HUES64 (cell line): ENCODE measurements at regions not wholly inside any gene's neighbourhood (a gene's known extent, or its start where the extent isn't known, plus 50 kb on each side); places are given as distances from the start of the nearest gene placed in this dataset.

Experiments
- H3K27ac ChIP-seq: 2 replicates; pipeline ENCODE4 v1.7.0; 2013; ENCODE audit warnings: low read depth, low read length, inconsistent platforms
- H3K27me3 ChIP-seq: 2 replicates; pipeline ENCODE4 v1.6.1; 2013; ENCODE audit warnings: mild to moderate bottlenecking, low read length; ENCODE audit not compliant: insufficient read depth
- H3K36me3 ChIP-seq: 2 replicates; pipeline ENCODE4 v1.6.1; 2013; ENCODE audit warnings: mild to moderate bottlenecking, low read length; ENCODE audit not compliant: insufficient read depth
- H3K4me1 ChIP-seq: 2 replicates; pipeline ENCODE4 v1.6.1; 2013; ENCODE audit warnings: mild to moderate bottlenecking, low read length, moderate library complexity; ENCODE audit not compliant: insufficient read depth
- H3K4me3 ChIP-seq: 2 replicates; pipeline ENCODE4 v1.5.1; 2013; ENCODE audit warnings: mild to moderate bottlenecking, low read length, moderate library complexity
- H3K9ac ChIP-seq: 2 replicates; pipeline ENCODE4 v1.6.1; 2013; ENCODE audit warnings: mild to moderate bottlenecking, low read depth, low read length
- H3K9me3 ChIP-seq: 2 replicates; pipeline ENCODE4 v1.6.1; 2013; ENCODE audit warnings: low read depth, low read length; ENCODE audit not compliant: insufficient read depth
- WGBS: fragments of 150-250, 120-280 bp; methylation state at CpG from one replicate; pipeline ENCODE4 v1.1.7; 2013; ENCODE audit warnings: missing lambda C conversion rate; 5-methylcytosine and 5-hydroxymethylcytosine counted together

- Histone ChIP-seq H3K27ac (no peak overlapping the region), H3K36me3 (no peaks in the 10 kb centered on the region)
- 94% methylated on average over 3 of the region's 3 CpGs for WGBS
Observed at GRCh38 chr12:65557438-65558181, 266.7 kb upstream of the HMGA2 start.

DNA sequence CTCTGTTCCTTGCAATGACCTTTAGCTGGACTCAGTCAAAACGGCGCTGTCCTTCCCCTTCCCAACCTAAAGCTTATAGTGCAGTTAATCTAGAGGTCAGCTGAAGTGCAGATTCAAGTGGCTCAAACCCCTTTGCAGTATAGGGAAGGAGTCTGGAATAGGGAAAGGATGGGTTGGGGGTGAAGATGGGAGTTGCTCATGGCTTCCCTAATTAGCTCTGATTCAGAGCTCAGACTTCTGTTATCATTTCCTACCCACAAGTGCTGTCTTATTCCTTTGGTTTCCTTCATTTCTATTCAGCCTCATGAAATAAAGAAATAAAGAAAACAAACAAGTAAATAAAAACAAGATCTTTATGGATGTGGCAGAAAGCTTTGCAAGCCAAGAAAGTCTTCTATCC is 264.0 kb upstream of the HMGA2 start:
- no peaks in the 10 kb centered on the region for H3K36me3 ChIP-seq
- H3K27ac ChIP-seq: no peak overlapping the region
- H3K4me3 ChIP-seq: no peak overlapping the region
- H3K27me3 ChIP-seq: no peaks in the 10 kb centered on the region
- WGBS: 88% methylated on average over 2 of the region's 2 CpGs
- no peak overlapping the region for H3K9ac ChIP-seq
- no peaks in the 10 kb centered on the region for H3K4me1 ChIP-seq
- peaks cover 9% of the 10 kb centered on the region for H3K9me3 ChIP-seq

More at GRCh38 chr12:65557438-65558181, 266.7 kb upstream of the HMGA2 start:
- no peaks in the 10 kb centered on the region for H3K27me3 ChIP-seq
- no peak overlapping the region for H3K4me3 ChIP-seq
- peaks cover 10% of the 10 kb centered on the region for H3K9me3 ChIP-seq
- H3K4me1 ChIP-seq: no peaks in the 10 kb centered on the region
- no peak overlapping the region for H3K9ac ChIP-seq

GRCh38 chr12:65561798-65562382 is 262.4 kb upstream of the HMGA2 start:
- Histone ChIP-seq H3K9me3 (no peaks in the 10 kb centered on the region), H3K36me3 (no peaks in the 10 kb centered on the region), H3K4me1 (peaks cover 10% of the 10 kb centered on the region; the same call in 1 of the 2 replicates), H3K9ac (no peak overlapping the region), H3K27ac (no peak overlapping the region), H3K4me3 (no peak overlapping the region), H3K27me3 (no peaks in the 10 kb centered on the region)
- 95% methylated on average over 8 of the region's 8 CpGs for WGBS

DNA sequence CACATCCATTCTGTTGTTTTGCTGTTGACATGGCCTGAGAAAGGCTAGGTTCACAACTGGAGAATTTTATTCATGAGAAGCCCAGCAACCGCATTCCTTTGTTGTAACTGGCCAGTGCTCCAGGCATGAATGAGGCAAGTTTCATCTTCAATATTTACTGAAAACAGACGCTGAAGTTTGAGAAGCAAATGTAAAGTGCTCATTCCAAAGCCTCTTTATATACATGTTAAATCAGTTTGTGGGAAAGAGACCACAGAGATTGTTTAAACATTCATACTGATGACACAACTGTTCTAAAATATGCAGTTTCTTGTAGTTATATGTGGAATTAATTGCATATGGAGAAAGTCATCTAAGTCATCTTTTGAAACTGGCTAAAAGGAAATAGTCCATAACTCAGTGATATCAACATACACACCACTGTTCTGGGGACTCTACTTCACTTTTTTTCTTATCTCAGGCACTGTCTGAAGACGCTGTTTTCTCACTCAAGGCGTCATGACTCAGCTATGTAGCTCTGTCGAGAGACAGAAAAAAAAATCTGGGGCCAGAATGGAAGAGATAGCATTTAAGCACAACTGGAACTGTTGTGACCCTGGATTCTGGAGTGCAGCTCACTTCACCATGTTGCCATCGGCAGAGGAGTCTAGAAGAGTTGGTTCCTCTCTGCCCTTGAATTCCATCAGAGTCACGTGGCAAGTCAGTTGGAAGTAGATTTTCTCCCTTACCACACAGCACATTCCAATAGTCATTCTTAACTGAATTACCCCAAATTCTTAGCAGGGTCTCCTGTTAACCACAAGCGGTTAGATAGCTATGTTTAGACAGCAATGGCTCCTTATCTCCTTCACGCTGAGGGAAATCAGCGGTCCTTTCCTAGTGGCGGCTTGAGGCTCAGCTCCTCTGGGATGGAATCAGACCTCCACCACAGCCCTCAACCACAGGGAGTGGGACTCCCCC is 258.4 kb upstream of the HMGA2 start:
- H3K9ac ChIP-seq: no peak overlapping the region
- H3K36me3 ChIP-seq: no peaks in the 10 kb centered on the region
- no peaks in the 10 kb centered on the region for H3K9me3 ChIP-seq
- peaks cover 10% of the 10 kb centered on the region; the same call in 1 of the 2 replicates for H3K4me1 ChIP-seq
- no peak overlapping the region for H3K4me3 ChIP-seq
- H3K27me3 ChIP-seq: no peaks in the 10 kb centered on the region
- WGBS: 76% methylated on average over 11 of the region's 11 CpGs
- H3K27ac ChIP-seq: no peak overlapping the region

GRCh38 chr12:65566751-65567150 is 257.5 kb upstream of the HMGA2 start:
- Histone ChIP-seq H3K36me3 (no peaks in the 10 kb centered on the region), H3K9ac (no peak overlapping the region), H3K27ac (no peak overlapping the region), H3K27me3 (no peaks in the 10 kb centered on the region), H3K9me3 (no peaks in the 10 kb centered on the region), H3K4me3 (no peak overlapping the region), H3K4me1 (peaks cover 10% of the 10 kb centered on the region; the same call in 1 of the 2 replicates)
- WGBS: no CpG with 5 or more reads among the region's 1 CpG

- Histone ChIP-seq H3K36me3 (no peaks in the 10 kb centered on the region), H3K27ac (no peak overlapping the region), H3K4me1 (peaks cover 10% of the 10 kb centered on the region; the same call in 1 of the 2 replicates), H3K9me3 (no peaks in the 10 kb centered on the region), H3K9ac (no peak overlapping the region), H3K27me3 (no peaks in the 10 kb centered on the region), H3K4me3 (no peak overlapping the region)
- 92% methylated on average over 3 of the region's 3 CpGs for WGBS
Observed at GRCh38 chr12:65567820-65568219, 256.5 kb upstream of the HMGA2 start.

- Histone ChIP-seq H3K27me3 (no peaks in the 10 kb centered on the region), H3K9me3 (no peaks in the 10 kb centered on the region), H3K27ac (no peak overlapping the region), H3K4me1 (peaks cover 10% of the 10 kb centered on the region; the same call in 1 of the 2 replicates), H3K36me3 (no peaks in the 10 kb centered on the region), H3K9ac (no peak overlapping the region), H3K4me3 (no peak overlapping the region)
- WGBS: 90% methylated on average over 4 of the region's 4 CpGs
Observed at GRCh38 chr12:65568517-65568916, 255.8 kb upstream of the HMGA2 start.

GRCh38 chr12:65570451-65571130 is 253.7 kb upstream of the HMGA2 start:
- 96% methylated on average over 3 of the region's 4 CpGs for WGBS
- Histone ChIP-seq H3K36me3 (no peaks in the 10 kb centered on the region), H3K4me3 (no peak overlapping the region), H3K9me3 (peaks cover 3% of the 10 kb centered on the region; the same call in 1 of the 2 replicates), H3K9ac (no peak overlapping the region), H3K27ac (no peak overlapping the region), H3K4me1 (peaks cover 9% of the 10 kb centered on the region; the same call in 1 of the 2 replicates), H3K27me3 (no peaks in the 10 kb centered on the region)

DNA sequence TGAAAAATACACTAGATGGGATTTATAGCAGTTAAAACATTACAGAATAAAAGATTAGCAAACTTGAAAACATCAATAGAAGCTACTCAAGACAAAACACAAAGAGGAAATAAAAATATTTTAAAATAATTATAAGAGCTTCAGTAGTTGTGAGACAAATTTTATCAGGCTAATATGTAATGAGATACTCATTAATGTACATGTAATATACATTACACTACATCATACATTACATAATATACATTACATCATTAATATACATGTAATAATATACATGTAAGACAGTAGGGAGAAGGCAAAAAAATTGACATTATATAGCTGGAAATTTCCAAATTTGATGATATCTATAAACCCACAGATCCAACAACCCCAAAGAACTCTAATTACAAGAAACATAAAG is 249.4 kb upstream of the HMGA2 start:
- no peak overlapping the region for H3K9ac ChIP-seq
- peaks cover 3% of the 10 kb centered on the region; the same call in 1 of the 2 replicates for H3K9me3 ChIP-seq
- H3K4me3 ChIP-seq: no peak overlapping the region
- H3K4me1 ChIP-seq: no peaks in the 10 kb centered on the region
- H3K27ac ChIP-seq: no peak overlapping the region
- no peaks in the 10 kb centered on the region for H3K36me3 ChIP-seq
- no peaks in the 10 kb centered on the region for H3K27me3 ChIP-seq

- Histone ChIP-seq H3K9me3 (no peaks in the 10 kb centered on the region), H3K36me3 (no peaks in the 10 kb centered on the region), H3K4me1 (no peaks in the 10 kb centered on the region), H3K27ac (no peak overlapping the region), H3K27me3 (no peaks in the 10 kb centered on the region), H3K4me3 (no peak overlapping the region), H3K9ac (no peak overlapping the region)
- WGBS: 100% methylated on average over 1 of the region's 3 CpGs
Observed at GRCh38 chr12:65584016-65584415, 240.3 kb upstream of the HMGA2 start.
